HG02610 (cell line): ENCODE measurements at regions not wholly inside any gene's neighbourhood (a gene's known extent, or its start where the extent isn't known, plus 50 kb on each side); places are given as distances from the start of the nearest gene placed in this dataset.
"Not testable (repeated sequence)": the region's sequence is repeated elsewhere in the genome, so short reads cannot be mapped to it uniquely, and the experiment has no call there.

Source experiments
- ATAC-seq: cut with Tn5 transposase; IDR thresholded peaks from one replicate; pipeline ENCODE4 v1.9.1; 2021; ENCODE audit warnings: mild to moderate bottlenecking, moderate library complexity; ENCODE audit not compliant: unreplicated experiment

GRCh38 chr3:115251509-115251908 lies 104.4 kb upstream of the ZBTB20 start:
- no peak for ATAC-seq

GRCh38 chr3:115252679-115253078 lies 105.6 kb upstream of the ZBTB20 start:
- ATAC-seq, result no peak

- no peak for ATAC-seq
Observed at GRCh38 chr3:115254492-115255196, 107.6 kb upstream of the ZBTB20 start.

GRCh38 chr3:115255197-115255585 lies 108.1 kb upstream of the ZBTB20 start:
- ATAC-seq, result no peak

- no peak for ATAC-seq
Observed at GRCh38 chr3:115270849-115271248, 123.8 kb upstream of the ZBTB20 start.

- no peak for ATAC-seq
Observed at GRCh38 chr3:115272036-115272824, 125.1 kb upstream of the ZBTB20 start.

GRCh38 chr3:115275896-115276295 lies 128.8 kb upstream of the ZBTB20 start:
- ATAC-seq, result no peak

GRCh38 chr3:115279939-115280338 lies 132.9 kb upstream of the ZBTB20 start:
- no peak for ATAC-seq

GRCh38 chr3:115280506-115280905 lies 133.4 kb upstream of the ZBTB20 start:
- no peak for ATAC-seq

- ATAC-seq, result no peak
Observed at GRCh38 chr3:115281697-115282675, 134.9 kb upstream of the ZBTB20 start.

- ATAC-seq, result no peak
Observed at GRCh38 chr3:115284980-115285379, 137.9 kb upstream of the ZBTB20 start.

- ATAC-seq, result no peak
Observed at GRCh38 chr3:115286529-115287197, 139.6 kb upstream of the ZBTB20 start.

- ATAC-seq, result no peak
Observed at GRCh38 chr3:115287198-115287597, 140.1 kb upstream of the ZBTB20 start.

GRCh38 chr3:115292131-115292530 lies 145.0 kb upstream of the ZBTB20 start:
- no peak for ATAC-seq

- no peak for ATAC-seq
Observed at GRCh38 chr3:115292677-115293165, 145.6 kb upstream of the ZBTB20 start.

GRCh38 chr3:115293321-115293720 lies 146.2 kb upstream of the ZBTB20 start:
- no peak for ATAC-seq

- no peak for ATAC-seq
Observed at GRCh38 chr3:115301364-115301860, 154.3 kb upstream of the ZBTB20 start.

GRCh38 chr3:115317953-115318352 lies 170.9 kb upstream of the ZBTB20 start:
- ATAC-seq, result not testable (repeated sequence)

GRCh38 chr3:115321400-115321805 lies 174.3 kb upstream of the ZBTB20 start:
- no peak for ATAC-seq

- no peak for ATAC-seq
Observed at GRCh38 chr3:115322901-115323300, 175.8 kb upstream of the ZBTB20 start.
